Head of caudate nucleus (tissue), 42 donors: ENCODE measurements at regions not wholly inside any gene's neighbourhood (a gene's known extent, or its start where the extent isn't known, plus 50 kb on each side); places are given as distances from the start of the nearest gene placed in this dataset.
A peak's percentile ranks its signal among the peaks of the same experiment; 100 is the strongest.
"Not testable (repeated sequence)": the region's sequence is repeated elsewhere in the genome, so short reads cannot be mapped to it uniquely, and the experiment has no call there.

ENCODE experiments used
- DNase-seq, 42 donors: peaks; one replicate each; pipeline versions ENCODE4 v3.0.0 to v3.0.0-alpha.2; 2020 to 2021; ENCODE audit warnings: mixed read lengths in 7 of 42
- intact Hi-C: fragments of 100-400 bp; cut with DNase I; formaldehyde crosslinking; loops from one replicate; pipeline ENCODE4 v1.15.0; 2022

- intact Hi-C loops, DNase-seq: not testable (repeated sequence)
These were observed 106.3 kb upstream of the PAXBP1 start for GRCh38 chr21:32877888-32878287.

- intact Hi-C loops, result no loop called here
- peak in 2 of 42 donors; percentile 7 to 49 for DNase-seq
These were observed 107.1 kb upstream of the PAXBP1 start for GRCh38 chr21:32878661-32879060.

GRCh38 chr21:32881458-32881857 is 109.9 kb upstream of the PAXBP1 start:
- no peak for DNase-seq
- intact Hi-C loops, result no loop called here

- DNase-seq, result no peak
These were observed 112.5 kb upstream of the PAXBP1 start for GRCh38 chr21:32884062-32884461.

GRCh38 chr21:32886339-32886738 is 114.8 kb upstream of the PAXBP1 start:
- DNase-seq, result no peak
- intact Hi-C loops, result no loop called here

More at GRCh38 chr21:32884062-32884461, 112.5 kb upstream of the PAXBP1 start:
- intact Hi-C loops, result no loop called here

GRCh38 chr21:32887026-32887425 is 115.5 kb upstream of the PAXBP1 start:
- intact Hi-C loops, result no loop called here
- no peak for DNase-seq

- no peak for DNase-seq
- intact Hi-C loops, result no loop called here
These were observed 117.4 kb upstream of the PAXBP1 start for GRCh38 chr21:32888971-32889370.

GRCh38 chr21:32889596-32889995 is 118.0 kb upstream of the PAXBP1 start:
- intact Hi-C loops, result no loop called here
- DNase-seq, result no peak

- no peak for DNase-seq
- intact Hi-C loops, result no loop called here
These were observed 122.8 kb upstream of the PAXBP1 start for GRCh38 chr21:32894321-32894720.

- no peak for DNase-seq
- intact Hi-C loops, result no loop called here
These were observed 124.9 kb upstream of the OLIG2 start for GRCh38 chr21:32900814-32901213.

GRCh38 chr21:32907521-32907920 is 118.2 kb upstream of the OLIG2 start:
- DNase-seq, result peak in 1 of 42 donors; percentile 0
- intact Hi-C loops, result no loop called here

- peak in 1 of 42 donors; percentile 18 for DNase-seq
- intact Hi-C loops, result no loop called here
These were observed 117.2 kb upstream of the OLIG2 start for GRCh38 chr21:32908534-32908933.

GRCh38 chr21:32909393-32909792 is 116.3 kb upstream of the OLIG2 start:
- intact Hi-C loops, result no loop called here
- DNase-seq, result peak in 1 of 42 donors; percentile 3

GRCh38 chr21:32914424-32915039 is 111.2 kb upstream of the OLIG2 start:
- DNase-seq, result no peak
- intact Hi-C loops, result no loop called here

- intact Hi-C loops, result no loop called here
- DNase-seq, result no peak
These were observed 110.6 kb upstream of the OLIG2 start for GRCh38 chr21:32915099-32915498.

- DNase-seq, result no peak
- intact Hi-C loops, result no loop called here
These were observed 109.6 kb upstream of the OLIG2 start for GRCh38 chr21:32916088-32916487.

GRCh38 chr21:32916522-32917099 is 109.1 kb upstream of the OLIG2 start:
- intact Hi-C loops, result no loop called here
- DNase-seq, result no peak

- DNase-seq, result peak in 25 of 42 donors; percentile 3 to 64 (median 25)
- intact Hi-C loops, result no loop called here
These were observed 108.2 kb upstream of the OLIG2 start for GRCh38 chr21:32917362-32918135.

- intact Hi-C loops, result no loop called here
- DNase-seq, result no peak
These were observed 107.1 kb upstream of the OLIG2 start for GRCh38 chr21:32918478-32919120.

GRCh38 chr21:32920474-32920873 is 105.3 kb upstream of the OLIG2 start:
- DNase-seq, result no peak
- intact Hi-C loops, result no loop called here
